Upper lobe of left lung (tissue), 6 donors: ENCODE measurements at regions not wholly inside any gene's neighbourhood (a gene's known extent, or its start where the extent isn't known, plus 50 kb on each side); places are given as distances from the start of the nearest gene placed in this dataset.

Source experiments
- ATAC-seq, 2 donors: fragments of 200-7000 bp; cut with Tn5 transposase; one replicate each; pipeline ENCODE4 v1.9.1; 2022; ENCODE audit warnings: mild to moderate bottlenecking in 2 of 2, moderate library complexity in 2 of 2; ENCODE audit not compliant: low FRiP score in 2 of 2
- DNase-seq, 2 donors: peaks; one replicate each; pipeline ENCODE4 v3.0.0-alpha.2; 2019 to 2020
- H3K27ac ChIP-seq, 4 donors: fragments of 200-600 bp; sonication (generic); one replicate each; pipeline ENCODE4 v1.5.1; 2016 to 2019
- H3K27me3 ChIP-seq, 4 donors: fragments of 200-600 bp; sonication (generic); one replicate each; pipeline ENCODE4 v1.5.1; 2017 to 2019
- H3K36me3 ChIP-seq, 4 donors: fragments of 200-600 bp; sonication (generic); one replicate each; pipeline ENCODE4 v1.5.1; 2016 to 2019
- H3K4me1 ChIP-seq, 4 donors: fragments of 200-600 bp; sonication (generic); one replicate each; pipeline ENCODE4 v1.5.1; 2018 to 2019
- H3K4me3 ChIP-seq, 4 donors: fragments of 200-600 bp; sonication (generic); one replicate each; pipeline ENCODE4 v1.5.1; 2017 to 2019; ENCODE audit warnings: mild to moderate bottlenecking in 2 of 4, moderate library complexity in 1 of 4
- H3K9me3 ChIP-seq, 4 donors: fragments of 200-600 bp; sonication (generic); one replicate each; pipeline ENCODE4 v1.5.1; 2018 to 2019
- CTCF ChIP-seq, 6 experiments: fragments of 450-650 bp in 4 of 6; fragments of 200-600 bp in 2 of 6; sonication (generic) in 2 of 6; IDR thresholded peaks; one replicate each; pipeline ENCODE4 v1.5.1; 2016 to 2019; ENCODE audit warnings: antibody characterized with exemption in 6 of 6
- EP300 ChIP-seq, 4 donors: sonication (generic); formaldehyde crosslinking; IDR thresholded peaks; one replicate each; pipeline ENCODE4 v1.5.1; 2017; ENCODE audit warnings: antibody characterized with exemption in 4 of 4, control low read depth in 2 of 4
- POLR2A ChIP-seq, 4 donors: fragments of 450-650 bp; IDR thresholded peaks; one replicate each; pipeline ENCODE4 v1.5.1; 2016 to 2017; ENCODE audit warnings: antibody characterized with exemption in 4 of 4, mild to moderate bottlenecking in 2 of 4
- POLR2AphosphoS5 ChIP-seq, 2 donors: sonication (generic); formaldehyde crosslinking; IDR thresholded peaks; one replicate each; pipeline ENCODE4 v1.5.1; 2017; ENCODE audit warnings: antibody characterized with exemption in 2 of 2
- WGBS, 2 donors: methylation state at CpG; one replicate each; pipeline ENCODE4 v1.1.5; 2017 to 2018; 5-methylcytosine and 5-hydroxymethylcytosine counted together
- donor health status: DM: no; HTN: no; CAD: no; lungs with moderate emphysema.
- donor health status: DM: no; HTN: yes; CAD: no; lungs with severe emphysema.

GRCh38 chr4:133068083-133068482 is 81.0 kb upstream of the PCDH10 start:
- Histone ChIP-seq H3K9me3 (peaks cover 4 to 21% (median 8%) of the 10 kb centered on the region in 4 donors), H3K4me3 (no peak overlapping the region), H3K36me3 (no peaks in the 10 kb centered on the region), H3K4me1 (no peaks in the 10 kb centered on the region), H3K27me3 (no peaks in the 10 kb centered on the region), H3K27ac (no peak overlapping the region)
- WGBS, 2 donors = 51 to 82% methylated on average over 2 of the region's 2 CpGs
- DNase-seq (no peak), ATAC-seq (no peak)
- TF ChIP-seq CTCF (IDR thresholded peaks at IDR 0.05) = no peak
- TF ChIP-seq EP300 (IDR thresholded peaks at IDR 0.05) = no peak
- no peak for TF ChIP-seq POLR2A (IDR thresholded peaks at IDR 0.05)

GRCh38 chr4:133081246-133081645 is 67.8 kb upstream of the PCDH10 start:
- ATAC-seq = no peak
- no peak for TF ChIP-seq POLR2A (IDR thresholded peaks at IDR 0.05)
- TF ChIP-seq POLR2AphosphoS5 (IDR thresholded peaks at IDR 0.05) = no peak
- no peak for TF ChIP-seq CTCF (IDR thresholded peaks at IDR 0.05)
- TF ChIP-seq EP300 (IDR thresholded peaks at IDR 0.05) = no peak
- H3K4me1 ChIP-seq = no peaks in the 10 kb centered on the region
- no peaks in the 10 kb centered on the region for H3K27me3 ChIP-seq
- peaks cover 0 to 3% (median 0%) of the 10 kb centered on the region in 4 donors for H3K9me3 ChIP-seq
- H3K36me3 ChIP-seq = no peaks in the 10 kb centered on the region
- H3K4me3 ChIP-seq = no peak overlapping the region
- WGBS, 2 donors = 57 to 67% methylated on average over 2 of the region's 2 CpGs
- no peak overlapping the region for H3K27ac ChIP-seq
- no peak for DNase-seq

GRCh38 chr4:133084421-133084820 is 64.7 kb upstream of the PCDH10 start:
- no peak for ATAC-seq
- TF ChIP-seq EP300 (IDR thresholded peaks at IDR 0.05) = no peak
- TF ChIP-seq POLR2AphosphoS5 (IDR thresholded peaks at IDR 0.05) = no peak
- no peak for TF ChIP-seq CTCF (IDR thresholded peaks at IDR 0.05)
- no peak for TF ChIP-seq POLR2A (IDR thresholded peaks at IDR 0.05)
- H3K27me3 ChIP-seq = no peaks in the 10 kb centered on the region
- H3K4me1 ChIP-seq = no peaks in the 10 kb centered on the region
- no peak overlapping the region for H3K4me3 ChIP-seq
- no peak for DNase-seq
- 81 to 96% methylated on average over 1 of the region's 1 CpG for WGBS, 2 donors
- H3K27ac ChIP-seq = no peak overlapping the region
- H3K9me3 ChIP-seq = no peaks in the 10 kb centered on the region
- no peaks in the 10 kb centered on the region for H3K36me3 ChIP-seq

- DNase-seq = no peak
- Histone ChIP-seq H3K36me3 (no peaks in the 10 kb centered on the region), H3K4me3 (no peak overlapping the region), H3K4me1 (no peaks in the 10 kb centered on the region), H3K27ac (no peak overlapping the region), H3K9me3 (no peaks in the 10 kb centered on the region), H3K27me3 (no peaks in the 10 kb centered on the region)
- ATAC-seq = no peak
- 78 to 89% methylated on average over 2 of the region's 2 CpGs for WGBS, 2 donors
- TF ChIP-seq POLR2A (IDR thresholded peaks at IDR 0.05) (no peak), POLR2AphosphoS5 (IDR thresholded peaks at IDR 0.05) (no peak), CTCF (IDR thresholded peaks at IDR 0.05) (no peak), EP300 (IDR thresholded peaks at IDR 0.05) (no peak)
Measured at GRCh38 chr4:133095591-133095990, 53.5 kb upstream of the PCDH10 start.

- no peak overlapping the region for H3K4me3 ChIP-seq
- H3K27me3 ChIP-seq = no peaks in the 10 kb centered on the region
- no peaks in the 10 kb centered on the region for H3K9me3 ChIP-seq
- 12 to 13% methylated on average over 1 of the region's 1 CpG for WGBS, 2 donors
- H3K27ac ChIP-seq = no peak overlapping the region
- no peaks in the 10 kb centered on the region for H3K36me3 ChIP-seq
- H3K4me1 ChIP-seq = no peaks in the 10 kb centered on the region
- no peak for DNase-seq
- TF ChIP-seq POLR2AphosphoS5 (IDR thresholded peaks at IDR 0.05) (no peak), CTCF (IDR thresholded peaks at IDR 0.05) (no peak), EP300 (IDR thresholded peaks at IDR 0.05) (no peak), POLR2A (IDR thresholded peaks at IDR 0.05) (no peak)
- no peak for ATAC-seq
Measured at GRCh38 chr4:133096972-133097371, 52.1 kb upstream of the PCDH10 start.
